ENCODE measurements at regions not wholly inside any gene's neighbourhood (a gene's known extent, or its start where the extent isn't known, plus 50 kb on each side); places are given as distances from the start of the nearest gene placed in this dataset.

DNA sequence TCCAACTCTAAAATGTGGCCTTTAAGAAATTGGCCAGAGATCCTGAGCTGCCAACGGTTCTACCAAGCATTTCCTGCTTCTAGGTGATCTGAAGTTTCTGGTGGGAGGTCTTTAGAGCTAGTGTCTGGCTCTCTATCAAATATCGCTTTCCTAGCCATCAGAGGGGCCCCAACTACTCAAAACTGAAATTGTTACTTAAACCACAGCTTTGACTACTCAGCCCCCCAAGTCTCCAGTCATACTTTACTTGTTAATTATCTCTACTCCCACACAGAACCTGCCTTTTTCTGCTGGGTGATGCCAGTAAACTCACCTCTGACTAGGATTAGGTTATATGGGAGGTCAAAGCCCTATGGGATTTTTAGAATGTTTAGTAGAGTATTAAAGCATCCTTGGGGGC is 95.1 kb downstream of the FASLG start:
- H3K4me3 ChIP-seq (ENCODE audit: low read depth, low read length, poor library complexity, severe bottlenecking): no peak overlapping the region
- H4K20me1 ChIP-seq (ENCODE audit: insufficient read depth, low read length): no peaks in the 10 kb centered on the region
- H3K4me2 ChIP-seq (ENCODE audit: low read length): no peak overlapping the region
- no peaks in the 10 kb centered on the region for H3K9me3 ChIP-seq (ENCODE audit: low read length)
- no peak overlapping the region for H3K9ac ChIP-seq (ENCODE audit: low read length)
- H3K9me2 ChIP-seq (ENCODE audit: low read depth, low read length): no peaks in the 10 kb centered on the region
- TF ChIP-seq, protein P1, sequence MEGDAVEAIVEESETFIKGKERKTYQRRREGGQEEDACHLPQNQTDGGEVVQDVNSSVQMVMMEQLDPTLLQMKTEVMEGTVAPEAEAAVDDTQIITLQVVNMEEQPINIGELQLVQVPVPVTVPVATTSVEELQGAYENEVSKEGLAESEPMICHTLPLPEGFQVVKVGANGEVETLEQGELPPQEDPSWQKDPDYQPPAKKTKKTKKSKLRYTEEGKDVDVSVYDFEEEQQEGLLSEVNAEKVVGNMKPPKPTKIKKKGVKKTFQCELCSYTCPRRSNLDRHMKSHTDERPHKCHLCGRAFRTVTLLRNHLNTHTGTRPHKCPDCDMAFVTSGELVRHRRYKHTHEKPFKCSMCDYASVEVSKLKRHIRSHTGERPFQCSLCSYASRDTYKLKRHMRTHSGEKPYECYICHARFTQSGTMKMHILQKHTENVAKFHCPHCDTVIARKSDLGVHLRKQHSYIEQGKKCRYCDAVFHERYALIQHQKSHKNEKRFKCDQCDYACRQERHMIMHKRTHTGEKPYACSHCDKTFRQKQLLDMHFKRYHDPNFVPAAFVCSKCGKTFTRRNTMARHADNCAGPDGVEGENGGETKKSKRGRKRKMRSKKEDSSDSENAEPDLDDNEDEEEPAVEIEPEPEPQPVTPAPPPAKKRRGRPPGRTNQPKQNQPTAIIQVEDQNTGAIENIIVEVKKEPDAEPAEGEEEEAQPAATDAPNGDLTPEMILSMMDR (IDR thresholded peaks at IDR 0.05; ENCODE audit: low read length): no peak
- H2AFZ ChIP-seq (ENCODE audit: low read length): no peak overlapping the region
- H3K27me3 ChIP-seq (ENCODE audit: insufficient read depth, low read length): no peaks in the 10 kb centered on the region
- H3K36me3 ChIP-seq (ENCODE audit: insufficient read depth, low read length): no peaks in the 10 kb centered on the region
- H3K27ac ChIP-seq (ENCODE audit: low read depth, low read length, poor library complexity, severe bottlenecking): no peak overlapping the region
- H3F3A ChIP-seq (ENCODE audit: insufficient read depth, low read length): no peaks in the 10 kb centered on the region
- H3K4me1 ChIP-seq (ENCODE audit: insufficient read depth, low read length, severe bottlenecking): no peaks in the 10 kb centered on the region
- H3K79me2 ChIP-seq (ENCODE audit: insufficient read depth, low read length): no peaks in the 10 kb centered on the region

DNA sequence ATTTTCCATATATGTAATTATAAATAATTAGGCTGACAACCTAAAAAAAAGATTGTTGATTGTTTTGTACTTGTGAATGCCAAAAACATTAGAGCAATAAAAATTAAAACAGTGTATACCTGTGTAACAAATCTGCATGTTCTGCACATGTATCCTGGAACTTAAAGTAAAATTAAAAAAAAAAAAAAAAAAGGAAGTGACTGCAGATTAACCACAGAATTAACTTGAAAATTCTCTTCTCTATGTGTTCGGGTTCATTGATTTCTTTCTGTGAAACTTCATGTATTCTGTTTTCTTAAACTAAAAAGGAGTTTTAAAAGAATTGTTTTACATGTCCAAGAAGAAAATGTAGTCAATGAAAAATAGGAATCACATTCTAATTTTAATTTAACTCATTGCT is 95.7 kb downstream of the FASLG start:
- Histone ChIP-seq H3K27ac (ENCODE audit: low read depth, low read length, poor library complexity, severe bottlenecking) (no peak overlapping the region), H3K4me1 (ENCODE audit: insufficient read depth, low read length, severe bottlenecking) (no peaks in the 10 kb centered on the region), H3K27me3 (ENCODE audit: insufficient read depth, low read length) (no peaks in the 10 kb centered on the region), H3F3A (ENCODE audit: insufficient read depth, low read length) (no peaks in the 10 kb centered on the region), H3K4me3 (ENCODE audit: low read depth, low read length, poor library complexity, severe bottlenecking) (no peak overlapping the region), H2AFZ (ENCODE audit: low read length) (no peak overlapping the region), H3K9me3 (ENCODE audit: low read length) (no peaks in the 10 kb centered on the region), H3K36me3 (ENCODE audit: insufficient read depth, low read length) (no peaks in the 10 kb centered on the region), H3K4me2 (ENCODE audit: low read length) (no peak overlapping the region), H3K9me2 (ENCODE audit: low read depth, low read length) (no peaks in the 10 kb centered on the region), H4K20me1 (ENCODE audit: insufficient read depth, low read length) (no peaks in the 10 kb centered on the region), H3K9ac (ENCODE audit: low read length) (no peak overlapping the region), H3K79me2 (ENCODE audit: insufficient read depth, low read length) (no peaks in the 10 kb centered on the region)
- TF ChIP-seq EZH2 (IDR thresholded peaks at IDR 0.05; ENCODE audit: borderline replicate concordance, low read length): no peak
- TF ChIP-seq, protein P1 (IDR thresholded peaks at IDR 0.05; ENCODE audit: low read length): no peak

DNA sequence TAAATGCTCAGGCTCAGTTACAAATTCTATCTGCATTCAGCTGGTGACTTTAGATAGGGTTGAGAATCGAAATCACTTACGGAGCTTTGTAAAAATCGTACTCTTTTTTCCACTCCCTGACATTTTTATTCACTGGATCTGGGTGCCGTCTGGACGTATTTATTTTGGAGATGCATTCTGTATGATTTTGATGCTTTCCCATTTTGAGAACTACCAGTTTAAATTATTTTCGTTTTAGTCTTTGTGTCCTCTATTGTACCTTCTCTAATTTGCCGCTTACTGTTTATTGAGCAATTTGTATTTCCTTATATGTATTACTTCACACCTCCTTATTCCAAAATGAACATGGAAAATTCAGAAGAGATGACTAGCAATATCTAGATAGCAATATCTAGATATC is 96.2 kb downstream of the FASLG start:
- H3K79me2 ChIP-seq (ENCODE audit: insufficient read depth, low read length): no peaks in the 10 kb centered on the region
- H3K9me3 ChIP-seq (ENCODE audit: low read length): no peaks in the 10 kb centered on the region
- H4K20me1 ChIP-seq (ENCODE audit: insufficient read depth, low read length): no peaks in the 10 kb centered on the region
- no peaks in the 10 kb centered on the region for H3F3A ChIP-seq (ENCODE audit: insufficient read depth, low read length)
- no peak overlapping the region for H3K9ac ChIP-seq (ENCODE audit: low read length)
- TF ChIP-seq EZH2 (IDR thresholded peaks at IDR 0.05; ENCODE audit: borderline replicate concordance, low read length): no peak
- TF ChIP-seq, protein P1 (IDR thresholded peaks at IDR 0.05; ENCODE audit: low read length): no peak
- no peaks in the 10 kb centered on the region for H3K9me2 ChIP-seq (ENCODE audit: low read depth, low read length)
- H3K36me3 ChIP-seq (ENCODE audit: insufficient read depth, low read length): no peaks in the 10 kb centered on the region
- H3K4me3 ChIP-seq (ENCODE audit: low read depth, low read length, poor library complexity, severe bottlenecking): no peak overlapping the region
- no peaks in the 10 kb centered on the region for H3K27me3 ChIP-seq (ENCODE audit: insufficient read depth, low read length)
- H3K4me2 ChIP-seq (ENCODE audit: low read length): no peak overlapping the region
- H3K4me1 ChIP-seq (ENCODE audit: insufficient read depth, low read length, severe bottlenecking): no peaks in the 10 kb centered on the region
- no peak overlapping the region for H2AFZ ChIP-seq (ENCODE audit: low read length)
- H3K27ac ChIP-seq (ENCODE audit: low read depth, low read length, poor library complexity, severe bottlenecking): no peak overlapping the region
